ENCODE measurements at regions not wholly inside any gene's neighbourhood (a gene's known extent, or its start where the extent isn't known, plus 50 kb on each side); places are given as distances from the start of the nearest gene placed in this dataset.
"Not testable (repeated sequence)": the region's sequence is repeated elsewhere in the genome, so short reads cannot be mapped to it uniquely, and the experiment has no call there.

DNA sequence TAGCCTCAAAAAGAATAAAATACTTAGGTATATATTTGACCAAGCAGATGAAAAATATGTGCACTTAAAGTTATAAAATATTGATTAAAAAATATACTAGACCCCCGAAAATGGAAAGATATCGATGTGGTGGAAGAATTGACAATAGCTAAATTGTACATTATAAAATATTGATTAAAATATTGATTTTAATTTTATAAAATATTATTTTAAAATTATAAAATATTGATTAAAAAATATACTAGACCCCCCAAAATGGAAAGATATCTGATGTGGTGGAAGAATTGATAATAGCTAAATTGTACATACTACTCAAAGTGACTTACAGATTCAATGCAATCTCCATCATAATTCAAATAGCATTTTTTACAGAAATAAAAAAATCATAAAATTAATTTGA is 1540.9 kb upstream of the RAG2 start:
- Histone ChIP-seq H3K4me3 (ENCODE audit: low read length) (no peak overlapping the region), H3K27me3 (ENCODE audit: insufficient read depth, low read length) (no peaks in the 10 kb centered on the region), H3K36me3 (ENCODE audit: insufficient read depth, low read length) (no peaks in the 10 kb centered on the region), H2AFZ (ENCODE audit: low read depth, low read length) (no peak overlapping the region), H3K9me3 (ENCODE audit: low read length) (no peaks in the 10 kb centered on the region), H3K4me1 (ENCODE audit: insufficient read depth, low read length) (no peaks in the 10 kb centered on the region)

DNA sequence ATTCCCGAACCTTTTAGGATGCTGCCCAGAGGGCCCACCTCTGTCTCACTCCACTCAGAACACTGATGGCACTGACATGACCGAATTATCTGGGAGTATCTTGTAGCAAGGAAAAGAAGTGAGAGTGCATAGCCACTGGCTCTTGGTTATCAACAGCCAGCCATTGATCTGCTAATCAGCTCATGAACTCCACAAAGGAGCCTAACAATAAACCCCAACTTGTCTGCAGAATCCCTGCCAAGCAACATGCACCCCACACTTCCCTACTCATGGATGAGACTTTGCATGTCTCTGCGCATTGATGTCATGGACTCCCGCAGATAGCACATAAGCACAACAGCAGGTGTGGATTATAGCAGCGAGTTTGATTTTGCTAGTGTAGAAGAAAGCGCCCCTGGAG is 1538.9 kb upstream of the RAG2 start:
- Histone ChIP-seq H3K36me3 (ENCODE audit: insufficient read depth, low read length) (no peaks in the 10 kb centered on the region), H3K27me3 (ENCODE audit: insufficient read depth, low read length) (no peaks in the 10 kb centered on the region), H3K4me1 (ENCODE audit: insufficient read depth, low read length) (no peaks in the 10 kb centered on the region), H2AFZ (ENCODE audit: low read depth, low read length) (no peak overlapping the region), H3K4me3 (ENCODE audit: low read length) (no peak overlapping the region), H3K9me3 (ENCODE audit: low read length) (no peaks in the 10 kb centered on the region)

DNA sequence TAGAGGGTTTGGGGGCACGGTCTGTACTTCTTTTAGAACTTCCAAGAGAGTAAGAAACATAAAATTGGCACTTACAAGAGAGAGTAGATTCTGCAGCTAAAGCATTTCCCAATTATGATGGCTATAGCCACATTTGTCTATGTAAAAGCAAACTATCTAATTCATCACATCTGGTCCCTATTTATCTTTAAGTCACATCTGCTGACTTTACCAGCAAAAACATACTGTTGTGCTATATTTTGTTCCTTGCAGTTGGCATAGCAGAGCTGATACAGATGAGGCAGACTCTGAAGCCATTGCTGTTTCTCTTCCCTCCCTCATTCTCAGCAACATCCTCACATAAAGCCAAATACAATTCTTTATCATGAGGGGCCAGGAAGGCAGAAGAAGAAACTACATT is 1533.5 kb upstream of the RAG2 start:
- Histone ChIP-seq H3K9me3 (ENCODE audit: low read length) (no peaks in the 10 kb centered on the region), H3K36me3 (ENCODE audit: insufficient read depth, low read length) (no peaks in the 10 kb centered on the region)

DNA sequence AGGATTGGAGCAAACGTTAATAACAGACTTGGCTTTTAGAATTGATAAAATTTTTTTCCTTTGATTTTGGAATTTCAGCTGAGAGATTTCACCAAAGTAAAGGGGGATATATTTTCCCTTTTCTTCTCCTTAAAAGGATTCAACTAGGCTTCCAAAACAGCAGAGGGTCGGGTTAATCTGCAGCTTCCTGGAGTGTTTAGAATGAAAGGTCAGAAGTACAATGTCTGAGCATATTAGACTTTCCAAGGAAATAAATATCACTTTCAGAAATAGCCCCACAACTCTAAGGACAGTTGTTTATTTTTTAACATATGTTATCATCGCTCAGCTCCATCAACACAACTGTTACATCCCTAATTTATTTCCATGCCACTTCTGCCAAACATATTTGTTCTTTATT is 1532.9 kb upstream of the RAG2 start:
- Histone ChIP-seq H3K27me3 (ENCODE audit: insufficient read depth, low read length) (no peaks in the 10 kb centered on the region), H3K36me3 (ENCODE audit: insufficient read depth, low read length) (no peaks in the 10 kb centered on the region), H3K4me3 (ENCODE audit: low read length) (no peak overlapping the region), H3K9me3 (ENCODE audit: low read length) (no peaks in the 10 kb centered on the region), H2AFZ (ENCODE audit: low read depth, low read length) (no peak overlapping the region), H3K4me1 (ENCODE audit: insufficient read depth, low read length) (no peaks in the 10 kb centered on the region)

More for the DNA sequence above, 1533.5 kb upstream of the RAG2 start:
- no peak overlapping the region for H2AFZ ChIP-seq (ENCODE audit: low read depth, low read length)
- no peaks in the 10 kb centered on the region for H3K27me3 ChIP-seq (ENCODE audit: insufficient read depth, low read length)
- H3K4me1 ChIP-seq (ENCODE audit: insufficient read depth, low read length): no peaks in the 10 kb centered on the region
- H3K4me3 ChIP-seq (ENCODE audit: low read length): no peak overlapping the region

DNA sequence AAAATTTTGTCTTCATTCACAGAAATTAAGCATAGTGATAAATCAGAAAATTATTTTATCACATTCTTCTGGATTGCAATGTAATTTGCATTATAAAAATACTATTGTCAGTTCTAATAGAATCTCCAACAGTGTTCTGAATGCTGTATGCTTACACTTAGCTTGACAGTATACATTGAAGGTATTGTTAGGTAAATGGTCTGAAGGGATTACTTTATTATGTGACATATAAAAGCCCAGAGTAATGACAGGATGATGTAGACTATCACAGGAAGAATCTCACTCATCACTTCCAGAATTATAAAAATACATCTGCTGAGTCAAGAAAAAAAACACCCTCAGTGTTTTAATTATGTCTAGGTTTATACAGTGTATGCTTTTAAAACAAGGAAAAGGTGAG is 1532.5 kb upstream of the RAG2 start:
- Histone ChIP-seq H3K27me3 (ENCODE audit: insufficient read depth, low read length) (no peaks in the 10 kb centered on the region), H2AFZ (ENCODE audit: low read depth, low read length) (no peak overlapping the region), H3K9me3 (ENCODE audit: low read length) (no peaks in the 10 kb centered on the region), H3K4me1 (ENCODE audit: insufficient read depth, low read length) (no peaks in the 10 kb centered on the region), H3K4me3 (ENCODE audit: low read length) (no peak overlapping the region), H3K36me3 (ENCODE audit: insufficient read depth, low read length) (no peaks in the 10 kb centered on the region)

DNA sequence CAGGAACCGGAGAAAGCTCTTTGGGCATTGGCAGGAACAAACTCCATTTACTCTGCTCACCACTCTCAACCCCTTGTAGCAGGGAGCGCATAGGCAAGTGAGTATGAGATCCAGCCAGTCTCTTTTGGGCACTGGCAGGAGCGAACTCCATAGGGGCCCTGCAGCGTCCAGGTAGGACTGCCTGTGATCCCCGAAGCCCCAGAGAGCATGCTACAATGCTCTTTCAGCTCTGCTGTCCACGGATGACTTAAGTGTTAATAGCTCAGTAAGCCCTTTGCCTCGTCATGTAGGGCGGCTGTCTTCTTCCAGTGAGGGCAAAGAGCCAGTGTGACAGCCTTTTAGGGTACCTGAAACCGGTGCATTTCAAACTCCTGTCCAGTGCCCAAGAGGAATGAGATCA is 1525.6 kb upstream of the RAG2 start:
- Histone ChIP-seq H3K4me1 (ENCODE audit: insufficient read depth, low read length) (no peaks in the 10 kb centered on the region), H3K4me3 (ENCODE audit: low read length) (no peak overlapping the region), H3K36me3 (ENCODE audit: insufficient read depth, low read length) (no peaks in the 10 kb centered on the region), H3K27me3 (ENCODE audit: insufficient read depth, low read length) (no peaks in the 10 kb centered on the region), H3K9me3 (ENCODE audit: low read length) (no peaks in the 10 kb centered on the region), H2AFZ (ENCODE audit: low read depth, low read length) (no peak overlapping the region)

DNA sequence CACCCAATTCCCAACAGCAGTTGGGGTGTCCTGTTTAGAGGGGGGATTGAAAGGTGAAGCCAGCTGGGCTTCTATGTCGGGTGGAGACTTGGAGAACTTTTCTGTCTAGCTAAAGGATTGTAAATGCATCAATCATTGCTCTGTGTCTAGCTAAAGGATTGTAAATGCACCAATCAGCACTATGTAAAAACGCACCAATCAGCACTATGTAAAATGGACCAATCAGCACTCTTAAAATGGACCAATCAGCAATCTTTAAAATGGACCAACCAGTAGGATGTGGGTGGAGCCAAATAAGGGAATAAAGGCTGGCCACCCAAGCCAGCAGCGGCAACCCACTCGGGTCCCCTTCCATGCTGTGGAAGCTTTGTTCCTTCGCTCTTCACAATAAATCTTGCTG is 1518.6 kb upstream of the RAG2 start:
- not testable (repeated sequence) for H3K27me3 ChIP-seq (ENCODE audit: insufficient read depth, low read length); H2AFZ ChIP-seq (ENCODE audit: low read depth, low read length); H3K4me1 ChIP-seq (ENCODE audit: insufficient read depth, low read length); H3K4me3 ChIP-seq (ENCODE audit: low read length); H3K36me3 ChIP-seq (ENCODE audit: insufficient read depth, low read length); H3K9me3 ChIP-seq (ENCODE audit: low read length)

DNA sequence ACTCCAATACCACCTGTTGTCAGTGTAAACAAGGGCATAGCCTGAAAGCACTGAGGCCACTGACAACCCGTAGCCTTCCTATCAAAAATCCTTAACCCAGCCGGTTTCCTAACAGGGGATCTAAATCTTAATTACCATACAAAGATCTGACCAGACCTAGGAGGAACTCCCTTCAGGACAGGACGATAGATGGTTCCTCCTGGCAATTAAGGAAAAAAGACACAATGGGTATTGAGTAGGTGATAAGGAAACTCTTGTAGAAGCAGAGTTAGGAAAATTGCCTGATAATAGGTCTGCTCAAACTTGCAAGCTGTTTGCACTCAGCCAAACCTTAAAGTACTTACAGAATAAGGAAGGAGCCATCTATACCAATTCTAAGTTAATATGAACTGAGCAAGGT is 1517.3 kb upstream of the RAG2 start:
- H3K4me1 ChIP-seq (ENCODE audit: insufficient read depth, low read length); H2AFZ ChIP-seq (ENCODE audit: low read depth, low read length); H3K36me3 ChIP-seq (ENCODE audit: insufficient read depth, low read length): not testable (repeated sequence)

DNA sequence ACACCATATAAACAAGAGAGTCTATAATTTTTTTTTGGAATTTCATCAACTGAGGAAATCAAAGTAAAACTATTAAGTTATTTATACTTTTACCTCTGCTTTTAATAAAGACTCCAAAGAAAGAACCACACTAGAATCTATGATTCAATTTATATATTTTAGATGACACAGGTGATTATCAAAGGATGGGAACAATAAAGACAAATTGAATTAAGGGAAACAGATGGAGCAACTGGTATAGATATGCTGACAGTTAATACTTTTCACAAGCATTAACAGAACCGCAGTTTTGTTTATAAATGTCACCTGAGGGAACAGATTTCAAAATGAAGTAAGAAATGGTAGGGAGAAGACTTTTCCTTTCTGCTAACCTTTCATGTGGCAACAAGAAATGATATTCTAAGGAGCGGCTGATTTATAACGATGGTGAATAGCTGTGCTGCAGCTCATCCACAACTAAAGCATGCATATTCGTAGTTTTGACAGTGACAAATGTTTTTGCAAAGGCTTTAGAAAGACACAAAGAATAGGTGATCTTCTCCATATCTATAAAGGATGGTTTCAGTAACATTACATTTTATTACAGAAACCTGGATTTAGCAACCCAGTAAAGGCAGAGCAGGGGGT is 1502.9 kb upstream of the RAG2 start:
- Histone ChIP-seq H3K4me1 (ENCODE audit: insufficient read depth, low read length) (no peaks in the 10 kb centered on the region), H2AFZ (ENCODE audit: low read depth, low read length) (no peak overlapping the region), H3K9me3 (ENCODE audit: low read length) (no peaks in the 10 kb centered on the region), H3K4me3 (ENCODE audit: low read length) (no peak overlapping the region), H3K36me3 (ENCODE audit: insufficient read depth, low read length) (no peaks in the 10 kb centered on the region), H3K27me3 (ENCODE audit: insufficient read depth, low read length) (no peaks in the 10 kb centered on the region)

More for the DNA sequence above, 1517.3 kb upstream of the RAG2 start:
- H3K27me3 ChIP-seq (ENCODE audit: insufficient read depth, low read length); H3K4me3 ChIP-seq (ENCODE audit: low read length); H3K9me3 ChIP-seq (ENCODE audit: low read length): not testable (repeated sequence)

DNA sequence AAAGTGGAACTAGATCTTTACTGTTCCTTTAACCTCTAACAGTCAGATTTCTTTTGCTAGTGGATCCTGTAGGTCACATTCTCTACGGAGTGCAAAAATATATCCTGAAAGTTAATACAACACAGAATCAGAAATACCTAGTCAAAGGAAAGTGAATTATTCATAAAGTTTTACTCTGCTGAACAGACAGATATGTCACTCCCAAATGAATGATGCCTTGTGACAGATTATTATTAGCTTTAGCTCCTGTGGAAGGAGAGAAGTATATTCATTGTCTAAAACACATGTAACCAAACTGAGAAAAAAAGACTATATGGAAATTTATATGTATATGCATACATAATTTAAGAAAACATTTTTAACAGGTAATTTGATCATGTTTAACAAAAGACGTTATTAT is 1497.2 kb upstream of the RAG2 start:
- Histone ChIP-seq H3K9me3 (ENCODE audit: low read length) (no peaks in the 10 kb centered on the region), H2AFZ (ENCODE audit: low read depth, low read length) (no peak overlapping the region), H3K27me3 (ENCODE audit: insufficient read depth, low read length) (no peaks in the 10 kb centered on the region), H3K4me1 (ENCODE audit: insufficient read depth, low read length) (no peaks in the 10 kb centered on the region), H3K36me3 (ENCODE audit: insufficient read depth, low read length) (no peaks in the 10 kb centered on the region), H3K4me3 (ENCODE audit: low read length) (no peak overlapping the region)

DNA sequence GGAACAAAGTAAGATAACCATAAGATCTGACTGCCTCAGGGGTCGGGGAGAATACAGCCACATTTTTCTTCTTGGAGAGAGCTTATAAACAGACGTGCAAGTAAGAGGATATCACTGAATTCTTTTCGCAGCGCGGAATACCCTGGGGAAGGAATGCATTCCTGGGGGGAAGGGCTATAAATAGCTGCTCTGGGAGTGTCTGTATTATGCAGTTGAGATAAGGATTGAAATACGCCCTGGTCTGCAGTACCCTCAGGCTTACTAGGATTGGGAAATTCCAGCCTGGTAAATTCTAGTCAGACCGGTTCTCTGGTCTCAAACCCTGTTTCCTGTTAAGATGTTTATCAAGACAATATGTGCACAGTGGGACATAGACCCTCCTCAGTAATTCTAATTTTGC is 1491.7 kb upstream of the RAG2 start:
- H2AFZ ChIP-seq (ENCODE audit: low read depth, low read length): no peak overlapping the region
- H3K9me3 ChIP-seq (ENCODE audit: low read length): no peaks in the 10 kb centered on the region
- no peaks in the 10 kb centered on the region for H3K27me3 ChIP-seq (ENCODE audit: insufficient read depth, low read length)
- no peaks in the 10 kb centered on the region for H3K36me3 ChIP-seq (ENCODE audit: insufficient read depth, low read length)
- no peaks in the 10 kb centered on the region for H3K4me1 ChIP-seq (ENCODE audit: insufficient read depth, low read length)
- H3K4me3 ChIP-seq (ENCODE audit: low read length): no peak overlapping the region

DNA sequence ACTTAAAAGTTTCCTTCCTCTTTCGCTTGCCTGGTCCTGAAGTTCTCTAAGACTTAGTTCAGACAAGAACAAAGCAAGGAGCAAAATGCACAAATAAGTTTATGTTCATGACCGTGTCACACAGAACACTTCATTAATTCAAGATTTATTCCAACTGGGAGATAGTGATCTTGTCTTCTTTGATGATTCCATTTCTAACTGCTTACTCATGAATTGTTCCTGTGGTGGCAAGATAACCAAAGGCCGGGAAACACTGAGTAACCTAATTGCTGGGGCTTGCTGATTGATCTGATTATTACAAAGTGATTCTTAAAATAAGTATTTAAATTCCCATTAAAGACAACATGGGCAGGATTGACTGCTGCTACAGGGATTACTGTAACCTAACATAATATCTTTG is 1462.9 kb upstream of the RAG2 start:
- no peak overlapping the region for H2AFZ ChIP-seq (ENCODE audit: low read depth, low read length)
- H3K36me3 ChIP-seq (ENCODE audit: insufficient read depth, low read length): no peaks in the 10 kb centered on the region
- no peaks in the 10 kb centered on the region for H3K4me1 ChIP-seq (ENCODE audit: insufficient read depth, low read length)
- H3K4me3 ChIP-seq (ENCODE audit: low read length): no peak overlapping the region
- no peaks in the 10 kb centered on the region for H3K27me3 ChIP-seq (ENCODE audit: insufficient read depth, low read length)
- H3K9me3 ChIP-seq (ENCODE audit: low read length): no peaks in the 10 kb centered on the region

DNA sequence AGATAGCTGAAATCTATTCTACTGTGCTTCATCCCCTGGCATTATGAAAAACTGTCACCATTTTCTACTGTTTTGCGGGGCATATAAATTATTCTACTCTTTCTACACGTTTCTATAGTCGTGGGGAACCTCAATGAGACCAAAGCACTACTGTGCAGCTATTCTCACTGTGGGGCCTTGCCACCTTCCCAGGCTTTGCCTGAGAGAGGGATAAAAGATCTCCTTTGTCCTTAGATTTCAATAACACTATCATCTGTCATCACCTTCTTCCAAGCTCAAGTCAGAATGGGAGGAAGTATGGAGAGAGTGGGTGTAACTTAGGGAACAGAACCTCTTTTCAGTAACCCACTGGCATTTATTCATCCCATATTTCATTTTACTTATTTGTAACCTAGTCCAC is 1462.1 kb upstream of the RAG2 start:
- Histone ChIP-seq H3K4me1 (ENCODE audit: insufficient read depth, low read length) (no peaks in the 10 kb centered on the region), H3K4me3 (ENCODE audit: low read length) (no peak overlapping the region), H3K36me3 (ENCODE audit: insufficient read depth, low read length) (no peaks in the 10 kb centered on the region)

DNA sequence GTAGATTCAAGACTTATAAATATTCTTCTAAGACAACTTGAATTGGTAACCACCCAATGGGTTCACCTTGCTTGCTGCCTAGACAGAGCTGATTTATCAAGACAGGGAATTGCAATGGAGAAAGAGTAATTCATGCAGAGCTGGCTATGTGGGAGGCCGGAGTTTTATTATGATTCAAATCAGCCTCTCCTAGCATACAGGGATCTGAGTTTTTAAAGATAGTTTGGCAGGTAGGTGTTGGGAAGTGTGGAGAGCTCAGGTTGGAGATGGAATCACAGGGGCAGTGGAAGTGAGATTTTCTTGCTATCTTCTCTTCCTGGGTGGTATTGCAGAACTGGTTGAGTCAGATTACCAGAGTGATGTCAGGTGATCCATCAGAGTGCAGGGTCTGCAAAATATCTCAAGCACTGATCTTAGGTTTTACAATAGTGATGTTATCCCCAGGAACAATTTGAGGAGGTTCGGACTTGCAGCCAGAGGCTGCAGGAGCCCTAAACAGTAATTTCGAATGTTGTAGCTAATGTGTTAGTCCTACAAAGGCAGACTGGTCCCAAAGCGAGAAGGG is 1448.6 kb upstream of the RAG2 start:
- H3K4me3 ChIP-seq (ENCODE audit: low read length): no peak overlapping the region
- H3K4me1 ChIP-seq (ENCODE audit: insufficient read depth, low read length): no peaks in the 10 kb centered on the region
- H3K27me3 ChIP-seq (ENCODE audit: insufficient read depth, low read length): no peaks in the 10 kb centered on the region
- H3K36me3 ChIP-seq (ENCODE audit: insufficient read depth, low read length): no peaks in the 10 kb centered on the region
- H3K9me3 ChIP-seq (ENCODE audit: low read length): no peaks in the 10 kb centered on the region
- H2AFZ ChIP-seq (ENCODE audit: low read depth, low read length): no peak overlapping the region

More for the DNA sequence above, 1462.1 kb upstream of the RAG2 start:
- Histone ChIP-seq H3K27me3 (ENCODE audit: insufficient read depth, low read length) (no peaks in the 10 kb centered on the region), H2AFZ (ENCODE audit: low read depth, low read length) (no peak overlapping the region), H3K9me3 (ENCODE audit: low read length) (no peaks in the 10 kb centered on the region)
